ENCODE measurements at regions not wholly inside any gene's neighbourhood (a gene's known extent, or its start where the extent isn't known, plus 50 kb on each side); places are given as distances from the start of the nearest gene placed in this dataset.

GRCh38 chrX:116232833-116233232, 62.3 kb downstream of the AGTR2 start:
- no peak overlapping the region for H3K4me3 Mint-ChIP-seq
- H3K4me1 Mint-ChIP-seq: no peaks in the 10 kb centered on the region
- Histone ChIP-seq H3K79me2 (ENCODE audit: insufficient read depth, low read length) (no peaks in the 10 kb centered on the region), H3K9me3 (replicated peaks in 1 of 2; ENCODE audit: control insufficient read depth in 1 of 2, insufficient read depth in 1 of 2, low read length in 2 of 2) (no peaks in the 10 kb centered on the region), H3K9ac (ENCODE audit: insufficient read depth, low read length, poor library complexity, severe bottlenecking) (no peak overlapping the region), H3K36me3 (replicated peaks in 1 of 2; ENCODE audit: control insufficient read depth in 1 of 2, insufficient read depth in 2 of 2, low read length in 2 of 2) (no peaks in the 10 kb centered on the region), H3K4me2 (replicated peaks; ENCODE audit: extremely low read depth, low read length, poor library complexity, severe bottlenecking) (no peak overlapping the region), H3K27ac (ENCODE audit: low read depth in 1 of 2, low read length in 2 of 2) (no peak overlapping the region), H2AFZ (ENCODE audit: insufficient read depth, low read depth, low read length, poor library complexity, severe bottlenecking) (no peak overlapping the region), H3K27me3 (ENCODE audit: control insufficient read depth in 2 of 2, insufficient read depth in 2 of 2, low read length in 2 of 2) (no peaks in the 10 kb centered on the region), H3K4me3 (replicated peaks in 1 of 3; ENCODE audit: low read depth in 2 of 3, low read length in 3 of 3) (no peak overlapping the region), H4K20me1 (ENCODE audit: insufficient read depth, low read length) (no peaks in the 10 kb centered on the region), H3K4me1 (ENCODE audit: control insufficient read depth in 1 of 2, insufficient read depth in 2 of 2, low read length in 2 of 2) (no peaks in the 10 kb centered on the region)
- WGBS (ENCODE audit: insufficient coverage): no CpG with 5 or more reads among the region's 3 CpGs
- H3K36me3 Mint-ChIP-seq: no peaks in the 10 kb centered on the region
- H3K27ac Mint-ChIP-seq: no peak overlapping the region
- peaks cover 0 to 2% (median 0%) of the 10 kb centered on the region in 7 donors for H3K9me3 Mint-ChIP-seq
- no peak for TF ChIP-seq CTCF (IDR thresholded peaks at IDR 0.05)
- intact Hi-C loops (cut with micrococcal nuclease): no loop called here
- H3K27me3 Mint-ChIP-seq (ENCODE audit: low read depth in 3 of 3): peaks cover 0 to 1% (median 0%) of the 10 kb centered on the region in 3 donors
- no peak for DNase-seq

DNA sequence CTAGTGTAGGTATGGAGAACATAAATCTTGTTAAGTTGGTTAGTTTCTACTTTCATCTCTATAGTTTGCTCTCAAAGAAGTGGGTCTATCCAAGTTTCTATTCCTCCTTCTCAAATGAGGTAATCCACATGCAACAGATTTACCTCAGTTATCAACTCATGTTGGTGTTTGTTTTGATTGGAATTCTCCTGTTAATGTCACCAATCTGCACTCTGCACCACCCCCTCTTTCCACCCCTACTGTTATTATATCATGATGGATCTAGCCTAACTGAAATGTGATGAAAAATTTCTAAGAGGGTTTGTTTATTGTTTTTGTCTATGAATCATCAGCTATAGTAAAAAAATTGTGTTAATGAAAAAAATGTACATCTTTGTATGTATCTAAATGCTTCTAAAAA, 66.1 kb downstream of the AGTR2 start:
- H3K4me2 ChIP-seq (replicated peaks; ENCODE audit: extremely low read depth, low read length, poor library complexity, severe bottlenecking): no peak overlapping the region
- no peak for DNase-seq
- H3K27ac ChIP-seq (ENCODE audit: low read depth in 1 of 2, low read length in 2 of 2): no peak overlapping the region
- Mint-ChIP-seq H3K4me1 (no peaks in the 10 kb centered on the region), H3K27ac (no peak overlapping the region), H3K36me3 (no peaks in the 10 kb centered on the region), H3K27me3 (ENCODE audit: low read depth in 3 of 3) (peaks cover 0 to 1% (median 0%) of the 10 kb centered on the region in 3 donors), H3K4me3 (no peak overlapping the region), H3K9me3 (peaks cover 0 to 2% (median 0%) of the 10 kb centered on the region in 7 donors)
- intact Hi-C loops (cut with micrococcal nuclease): no loop called here
- no peaks in the 10 kb centered on the region for H3K79me2 ChIP-seq (ENCODE audit: insufficient read depth, low read length)
- no peaks in the 10 kb centered on the region for H4K20me1 ChIP-seq (ENCODE audit: insufficient read depth, low read length)
- H3K9ac ChIP-seq (ENCODE audit: insufficient read depth, low read length, poor library complexity, severe bottlenecking): no peak overlapping the region
- TF ChIP-seq CTCF (IDR thresholded peaks at IDR 0.05): no peak
- H3K27me3 ChIP-seq (ENCODE audit: control insufficient read depth in 2 of 2, insufficient read depth in 2 of 2, low read length in 2 of 2): no peaks in the 10 kb centered on the region
- H3K4me3 ChIP-seq (replicated peaks in 1 of 3; ENCODE audit: low read depth in 2 of 3, low read length in 3 of 3): no peak overlapping the region
- H2AFZ ChIP-seq (ENCODE audit: insufficient read depth, low read depth, low read length, poor library complexity, severe bottlenecking): no peak overlapping the region
- no peaks in the 10 kb centered on the region for H3K9me3 ChIP-seq (replicated peaks in 1 of 2; ENCODE audit: control insufficient read depth in 1 of 2, insufficient read depth in 1 of 2, low read length in 2 of 2)
- H3K36me3 ChIP-seq (replicated peaks in 1 of 2; ENCODE audit: control insufficient read depth in 1 of 2, insufficient read depth in 2 of 2, low read length in 2 of 2): no peaks in the 10 kb centered on the region
- no peaks in the 10 kb centered on the region for H3K4me1 ChIP-seq (ENCODE audit: control insufficient read depth in 1 of 2, insufficient read depth in 2 of 2, low read length in 2 of 2)

Measured in CD14-positive monocyte (primary cell).